KMS-11 (cell line): ENCODE measurements at regions not wholly inside any gene's neighbourhood (a gene's known extent, or its start where the extent isn't known, plus 50 kb on each side); places are given as distances from the start of the nearest gene placed in this dataset.

Experiments
- H2AFZ ChIP-seq: fragments of 200-600 bp; sonication (generic); 2 replicates; pipeline ENCODE4 v1.6.1; 2016; ENCODE audit warnings: antibody characterized with exemption, mixed run types, low read depth
- H3K27ac ChIP-seq: fragments of 200-600 bp; sonication (generic); 2 replicates; pipeline ENCODE4 v1.6.1; 2016; ENCODE audit warnings: mild to moderate bottlenecking, mixed run types
- H3K27me3 ChIP-seq: fragments of 200-600 bp; sonication (generic); 2 replicates; pipeline ENCODE4 v1.6.1; 2017; ENCODE audit warnings: mild to moderate bottlenecking, low read depth, mixed run types, moderate library complexity; ENCODE audit not compliant: insufficient read depth
- H3K36me3 ChIP-seq: fragments of 200-600 bp; sonication (generic); 2 replicates; pipeline ENCODE4 v1.6.1; 2017; ENCODE audit warnings: mild to moderate bottlenecking, mixed run types; ENCODE audit not compliant: insufficient read depth
- H3K4me1 ChIP-seq: fragments of 200-600 bp; sonication (generic); 2 replicates; pipeline ENCODE4 v1.6.1; 2016; ENCODE audit warnings: mild to moderate bottlenecking, low read depth, mixed run types; ENCODE audit not compliant: poor library complexity, severe bottlenecking
- H3K4me2 ChIP-seq: fragments of 200-600 bp; sonication (generic); 2 replicates; pipeline ENCODE4 v1.7.0; 2016; ENCODE audit warnings: mild to moderate bottlenecking, mixed run types
- H3K4me3 ChIP-seq: fragments of 200-600 bp; sonication (generic); IDR thresholded peaks from 2 replicates; pipeline ENCODE4 v1.6.1; 2017; ENCODE audit warnings: low read depth, low read length, mixed read lengths; ENCODE audit not compliant: insufficient read depth
- H3K79me2 ChIP-seq: fragments of 200-600 bp; sonication (generic); 2 replicates; pipeline ENCODE4 v1.6.1; 2016; ENCODE audit warnings: low read depth, mixed run types; ENCODE audit not compliant: insufficient read depth
- H3K9ac ChIP-seq: fragments of 200-600 bp; sonication (generic); 2 replicates; pipeline ENCODE4 v1.6.1; 2016; ENCODE audit warnings: mild to moderate bottlenecking, mixed run types
- H4K20me1 ChIP-seq: fragments of 200-600 bp; sonication (generic); 2 replicates; pipeline ENCODE4 v1.6.1; 2016; ENCODE audit warnings: mild to moderate bottlenecking, mixed run types; ENCODE audit not compliant: insufficient read depth
- TF ChIP-seq, protein P1 (sequence below): fragments of 200-600 bp; sonication (generic); conservative IDR thresholded peaks from 2 replicates; pipeline ENCODE4 v1.6.1; 2017; ENCODE audit warnings: low read depth, mild to moderate bottlenecking, antibody characterized with exemption, low read length, moderate library complexity, mixed read lengths

DNA sequence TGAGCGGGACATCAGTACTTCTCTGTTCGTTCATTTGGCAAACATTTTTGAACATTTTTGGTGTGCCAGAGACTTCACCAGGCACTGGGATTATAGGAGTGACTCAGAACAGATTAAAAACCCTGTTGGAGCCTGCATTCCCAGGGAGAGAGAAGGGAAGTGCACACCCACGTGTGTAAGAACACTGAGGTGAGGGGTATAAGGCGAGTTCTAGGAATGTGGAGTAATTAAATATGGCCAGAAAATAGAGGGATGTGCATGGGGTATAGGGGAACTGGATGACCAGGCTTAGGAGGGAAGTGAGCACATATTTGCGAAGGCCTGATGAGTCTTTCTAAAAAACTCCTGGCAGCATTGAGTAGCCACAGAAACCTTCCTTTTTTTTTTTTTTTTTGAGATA is 401.2 kb upstream of the C2CD4B start:
- Histone ChIP-seq H3K4me2 (no peak overlapping the region), H3K27ac (no peak overlapping the region), H3K79me2 (no peaks in the 10 kb centered on the region), H2AFZ (no peak overlapping the region), H3K4me3 (no peak overlapping the region), H3K27me3 (no peaks in the 10 kb centered on the region), H3K4me1 (no peaks in the 10 kb centered on the region), H3K36me3 (no peaks in the 10 kb centered on the region), H4K20me1 (no peaks in the 10 kb centered on the region), H3K9ac (no peak overlapping the region)
- TF ChIP-seq, protein P1, sequence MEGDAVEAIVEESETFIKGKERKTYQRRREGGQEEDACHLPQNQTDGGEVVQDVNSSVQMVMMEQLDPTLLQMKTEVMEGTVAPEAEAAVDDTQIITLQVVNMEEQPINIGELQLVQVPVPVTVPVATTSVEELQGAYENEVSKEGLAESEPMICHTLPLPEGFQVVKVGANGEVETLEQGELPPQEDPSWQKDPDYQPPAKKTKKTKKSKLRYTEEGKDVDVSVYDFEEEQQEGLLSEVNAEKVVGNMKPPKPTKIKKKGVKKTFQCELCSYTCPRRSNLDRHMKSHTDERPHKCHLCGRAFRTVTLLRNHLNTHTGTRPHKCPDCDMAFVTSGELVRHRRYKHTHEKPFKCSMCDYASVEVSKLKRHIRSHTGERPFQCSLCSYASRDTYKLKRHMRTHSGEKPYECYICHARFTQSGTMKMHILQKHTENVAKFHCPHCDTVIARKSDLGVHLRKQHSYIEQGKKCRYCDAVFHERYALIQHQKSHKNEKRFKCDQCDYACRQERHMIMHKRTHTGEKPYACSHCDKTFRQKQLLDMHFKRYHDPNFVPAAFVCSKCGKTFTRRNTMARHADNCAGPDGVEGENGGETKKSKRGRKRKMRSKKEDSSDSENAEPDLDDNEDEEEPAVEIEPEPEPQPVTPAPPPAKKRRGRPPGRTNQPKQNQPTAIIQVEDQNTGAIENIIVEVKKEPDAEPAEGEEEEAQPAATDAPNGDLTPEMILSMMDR = no peak

DNA sequence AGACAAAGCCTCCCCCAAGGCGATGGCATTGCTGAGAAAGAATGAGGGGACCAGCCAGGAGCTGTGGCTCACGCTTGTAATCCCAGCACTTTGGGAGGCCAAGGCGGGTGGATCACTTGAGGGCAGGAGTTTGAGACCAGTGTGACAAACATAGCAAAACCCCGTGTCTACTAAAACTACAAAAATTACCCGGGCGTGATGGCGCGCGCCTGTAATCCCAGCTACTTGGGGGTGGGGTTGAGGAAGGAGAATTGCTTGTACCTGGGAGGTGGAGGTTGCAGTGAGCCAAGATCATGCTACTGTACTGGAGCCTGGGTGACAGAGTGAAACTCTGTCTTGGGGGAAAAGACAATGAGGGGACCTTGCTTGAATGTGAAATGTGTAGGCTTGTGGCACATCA is 402.4 kb upstream of the C2CD4B start:
- Histone ChIP-seq H3K79me2 (no peaks in the 10 kb centered on the region), H3K4me2 (no peak overlapping the region), H3K9ac (no peak overlapping the region), H3K27ac (no peak overlapping the region), H3K4me1 (no peaks in the 10 kb centered on the region), H2AFZ (no peak overlapping the region), H3K27me3 (no peaks in the 10 kb centered on the region), H4K20me1 (no peaks in the 10 kb centered on the region), H3K36me3 (no peaks in the 10 kb centered on the region), H3K4me3 (no peak overlapping the region)
- TF ChIP-seq, protein P1 = no peak

DNA sequence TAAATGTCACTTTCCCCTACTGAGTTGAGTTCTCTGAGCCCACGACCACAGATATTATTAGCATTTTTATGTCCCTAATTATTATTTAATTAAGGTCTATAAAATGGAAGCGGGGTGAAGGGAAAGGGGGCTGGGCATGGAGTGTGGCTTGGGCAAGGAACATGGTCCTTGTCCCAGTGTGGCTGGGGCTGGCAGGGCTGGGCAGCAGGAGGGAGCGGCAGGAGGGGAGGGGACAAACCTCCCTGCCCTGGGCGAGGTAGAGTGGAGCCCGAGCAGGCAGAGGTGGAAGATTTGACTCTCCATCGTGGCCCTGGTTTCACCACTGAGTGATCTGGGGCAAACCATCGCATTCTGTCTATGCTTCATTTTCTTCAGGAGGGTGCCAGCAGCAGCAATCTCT is 402.9 kb upstream of the C2CD4B start:
- no peak overlapping the region for H2AFZ ChIP-seq
- no peak overlapping the region for H3K27ac ChIP-seq
- TF ChIP-seq, protein P1 = no peak
- H3K4me3 ChIP-seq = no peak overlapping the region
- no peaks in the 10 kb centered on the region for H4K20me1 ChIP-seq
- H3K27me3 ChIP-seq = no peaks in the 10 kb centered on the region
- no peak overlapping the region for H3K9ac ChIP-seq
- no peaks in the 10 kb centered on the region for H3K79me2 ChIP-seq
- no peaks in the 10 kb centered on the region for H3K36me3 ChIP-seq
- H3K4me1 ChIP-seq = no peaks in the 10 kb centered on the region
- H3K4me2 ChIP-seq = no peak overlapping the region

DNA sequence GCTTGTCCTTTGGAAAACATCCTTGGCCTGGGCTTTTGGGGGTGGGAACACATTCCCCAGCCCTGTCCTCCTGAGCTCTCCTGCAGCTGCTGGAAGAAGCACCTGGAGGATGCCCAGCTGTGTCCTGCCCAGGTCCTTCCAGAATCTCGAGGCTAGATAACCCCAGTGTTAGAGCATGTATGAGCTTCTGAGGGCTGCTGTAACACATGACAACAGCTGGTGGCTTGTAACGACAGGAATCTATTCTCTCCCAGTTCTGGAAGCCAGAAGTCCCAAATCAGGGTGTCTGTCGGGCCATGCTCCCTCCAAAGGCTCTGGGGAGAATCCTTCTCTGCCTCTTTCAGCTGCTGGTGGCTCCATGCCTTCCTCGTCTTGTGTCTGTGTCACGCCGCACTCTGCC is 403.6 kb upstream of the C2CD4B start:
- TF ChIP-seq, protein P1 = no peak
- Histone ChIP-seq H3K4me2 (no peak overlapping the region), H3K9ac (no peak overlapping the region), H3K27me3 (no peaks in the 10 kb centered on the region), H3K4me3 (no peak overlapping the region), H2AFZ (no peak overlapping the region), H3K79me2 (no peaks in the 10 kb centered on the region), H3K4me1 (no peaks in the 10 kb centered on the region), H4K20me1 (no peaks in the 10 kb centered on the region), H3K27ac (no peak overlapping the region), H3K36me3 (no peaks in the 10 kb centered on the region)
